K562 (cell line): ENCODE measurements at regions not wholly inside any gene's neighbourhood (a gene's known extent, or its start where the extent isn't known, plus 50 kb on each side); places are given as distances from the start of the nearest gene placed in this dataset.

Experiments used
- ATAC-seq: fragments of 200-7000 bp; cut with Tn5 transposase; 3 replicates; pipeline ENCODE4 v1.9.1; 2020; ENCODE audit warnings: moderate library complexity
- BruUV-seq: library from RNA; stranded (reverse); fragments of 400-500 nt; replicated peaks from 2 replicates; lab custom pipeline; 2021; lab: Mats Ljungman, UMichigan
- CTCF ChIA-PET: fragments of 300-600 bp; formaldehyde crosslinking; extraction: SDS; loops from one replicate; lab custom pipeline; 2021; ENCODE audit warnings: low intra/inter-chr PET ratio; lab: Yijun Ruan, JAX
- POLR2A ChIA-PET: fragments of 300-600, 350-650 bp; sonication (Branson Sonifier 250); formaldehyde crosslinking; extraction: SDS; loops from one replicate; lab custom pipeline; 2021; ENCODE audit warnings: antibody characterized with exemption, inconsistent platforms; lab: Yijun Ruan, JAX
- DNase-seq, 4 experiments: peaks; one replicate each; pipeline versions ENCODE4 v3.0.0 to v3.0.0-alpha.2; 2011 to 2018; ENCODE audit warnings: low spot score in 3 of 4, mixed read lengths in 3 of 4; ENCODE audit errors: extremely low read depth in 1 of 4
- FAIRE-seq: peaks from 2 replicates; lab custom pipeline; 2011; peaks lifted over from hg19 to GRCh38; lab: Jason Lieb, UNC
- H2AFZ ChIP-seq: 2 replicates; pipeline ENCODE4 v1.6.0; 2011; ENCODE audit warnings: low read depth, low read length, control low read depth, inconsistent platforms
- H3K27ac ChIP-seq: fragments of 200-600 bp; 3 replicates; pipeline ENCODE4 v1.8.0; 2011; ENCODE audit warnings: low read depth, mild to moderate bottlenecking, control low read depth, inconsistent platforms, low read length, moderate library complexity, mixed read lengths; ENCODE audit errors: extremely low read depth
- H3K27me3 ChIP-seq, 2 experiments: fragments of 300-600 bp in 1 of 2; 2 replicates in 1 of 2; 3 replicates in 1 of 2; pipeline versions ENCODE4 v1.6.0 to v1.8.0; 2011; ENCODE audit warnings: inconsistent platforms in 2 of 2, low read length in 2 of 2, mild to moderate bottlenecking in 1 of 2, mixed read lengths in 1 of 2, moderate library complexity in 1 of 2; ENCODE audit not compliant: control insufficient read depth in 2 of 2, insufficient read depth in 2 of 2
- H3K36me3 ChIP-seq: fragments of 300-600 bp; 3 replicates; pipeline ENCODE4 v1.8.0; 2011; ENCODE audit warnings: mild to moderate bottlenecking, low read length, inconsistent platforms; ENCODE audit not compliant: control insufficient read depth, insufficient read depth
- H3K4me1 ChIP-seq, 2 experiments: fragments of 200-600 bp in 1 of 2; replicated peaks in 1 of 2; 2 replicates in 1 of 2; 3 replicates in 1 of 2; pipeline versions ENCODE4 v1.5.1 to v1.8.0; 2011; ENCODE audit warnings: inconsistent platforms in 2 of 2, low read length in 2 of 2, mild to moderate bottlenecking in 1 of 2, mixed read lengths in 1 of 2, moderate library complexity in 1 of 2; ENCODE audit not compliant: control insufficient read depth in 2 of 2, insufficient read depth in 2 of 2
- H3K4me2 ChIP-seq: 2 replicates; pipeline ENCODE4 v1.6.1; 2011; ENCODE audit warnings: low read length, control low read depth, inconsistent platforms, mixed read lengths; ENCODE audit not compliant: insufficient read depth
- H3K4me3 ChIP-seq: fragments of 200-600 bp; sonication (generic), shearing (Covaris generic); 2 replicates; pipeline ENCODE4 v1.5.1; 2016; ENCODE audit warnings: control low read depth, inconsistent platforms
- H3K79me2 ChIP-seq: fragments of 200-600 bp; 3 replicates; pipeline ENCODE4 v1.8.0; 2011; ENCODE audit warnings: low read length, inconsistent platforms; ENCODE audit not compliant: control insufficient read depth, insufficient read depth
- H3K9ac ChIP-seq, 2 experiments: 2 replicates each; pipeline versions ENCODE4 v1.6.0 to v1.6.1; 2011; ENCODE audit warnings: low read depth in 2 of 2, low read length in 2 of 2, control low read depth in 1 of 2, inconsistent platforms in 1 of 2, mild to moderate bottlenecking in 1 of 2, mixed read lengths in 1 of 2; ENCODE audit not compliant: insufficient read depth in 1 of 2
- H3K9me1 ChIP-seq: one replicate; pipeline ENCODE4 v1.6.0; 2011; ENCODE audit warnings: inconsistent platforms, mild to moderate bottlenecking, low read length, moderate library complexity; ENCODE audit not compliant: control insufficient read depth, insufficient read depth
- H3K9me3 ChIP-seq: replicated peaks from 2 replicates; pipeline ENCODE4 v1.5.1; 2011; ENCODE audit warnings: low read depth, low read length, inconsistent platforms; ENCODE audit not compliant: control insufficient read depth, insufficient read depth
- H4K20me1 ChIP-seq: replicated peaks from 2 replicates; pipeline ENCODE4 v1.6.1; 2011; ENCODE audit warnings: low read length, inconsistent platforms, mixed read lengths; ENCODE audit not compliant: control insufficient read depth, insufficient read depth
- MTA3 ChIP-seq: fragments of 450-650 bp; formaldehyde crosslinking; IDR thresholded peaks from 2 replicates; pipeline ENCODE4 v1.6.1; 2017; ENCODE audit warnings: mild to moderate bottlenecking, borderline replicate concordance
- RREB1 ChIP-seq: fragments of 250-450 bp; sonication (Bioruptor Pico); IDR thresholded peaks from 2 replicates; pipeline ENCODE4 v1.4.0; 2020
- ZBTB26 ChIP-seq: fragments of 450-650 bp; formaldehyde crosslinking; IDR thresholded peaks from 2 replicates; pipeline ENCODE4 v1.4.0; 2022; ENCODE audit warnings: missing genetic modification characterization
- ZNF445 ChIP-seq: fragments of 250-450 bp; sonication (Bioruptor Pico); IDR thresholded peaks from 2 replicates; pipeline ENCODE4 v1.4.0; 2020; ENCODE audit warnings: low read depth, mild to moderate bottlenecking, moderate library complexity
- ZNF584 ChIP-seq: fragments of 200-800 bp; sonication (Bioruptor generic); IDR thresholded peaks from 2 replicates; pipeline ENCODE4 v1.6.1; 2016; ENCODE audit warnings: low read depth, mild to moderate bottlenecking, missing genetic modification characterization, missing compliant biosample characterization
- WGBS: fragments of 100-300 bp; shearing (Covaris generic); methylation state at CpG from one replicate; pipeline ENCODE4 v1.1.6; 2016; ENCODE audit warnings: low coverage, mixed read lengths; ENCODE audit not compliant: insufficient coverage; ENCODE audit errors: missing lambda C conversion rate; 5-methylcytosine and 5-hydroxymethylcytosine counted together
- in situ Hi-C: fragments of 300-500 bp; cut with MboI; formaldehyde crosslinking; loops from 4 replicates; pipeline ENCODE4 v1.15.0; 2018; ENCODE audit warnings: inconsistent platforms, mixed read lengths
- intact Hi-C: fragments of 100-400 bp; cut with micrococcal nuclease; formaldehyde crosslinking; loops from 2 replicates; pipeline ENCODE4 v1.14.2; 2022
- TF ChIP-seq, protein P1 (sequence below): fragments of 450-650 bp; IDR thresholded peaks from 2 replicates; pipeline ENCODE4 v1.6.1; 2014; ENCODE audit warnings: low read depth, mild to moderate bottlenecking, moderate library complexity, borderline replicate concordance
- TF ChIP-seq, protein P2 (sequence below): fragments of 250-450 bp; sonication (Bioruptor Pico); IDR thresholded peaks from 2 replicates; pipeline ENCODE4 v1.8.0; 2022; ENCODE audit warnings: moderate library complexity, mild to moderate bottlenecking, inconsistent platforms

- TF ChIP-seq, protein P1, sequence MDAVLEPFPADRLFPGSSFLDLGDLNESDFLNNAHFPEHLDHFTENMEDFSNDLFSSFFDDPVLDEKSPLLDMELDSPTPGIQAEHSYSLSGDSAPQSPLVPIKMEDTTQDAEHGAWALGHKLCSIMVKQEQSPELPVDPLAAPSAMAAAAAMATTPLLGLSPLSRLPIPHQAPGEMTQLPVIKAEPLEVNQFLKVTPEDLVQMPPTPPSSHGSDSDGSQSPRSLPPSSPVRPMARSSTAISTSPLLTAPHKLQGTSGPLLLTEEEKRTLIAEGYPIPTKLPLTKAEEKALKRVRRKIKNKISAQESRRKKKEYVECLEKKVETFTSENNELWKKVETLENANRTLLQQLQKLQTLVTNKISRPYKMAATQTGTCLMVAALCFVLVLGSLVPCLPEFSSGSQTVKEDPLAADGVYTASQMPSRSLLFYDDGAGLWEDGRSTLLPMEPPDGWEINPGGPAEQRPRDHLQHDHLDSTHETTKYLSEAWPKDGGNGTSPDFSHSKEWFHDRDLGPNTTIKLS = no peak
- no peak for TF ChIP-seq ZNF584 (CRISPR knock-in tag)
- TF ChIP-seq, all 486 proteins: peak for 0
Observed at GRCh38 chr3:171948674-171949073, 90.7 kb upstream of the FNDC3B start (continued).

DNA sequence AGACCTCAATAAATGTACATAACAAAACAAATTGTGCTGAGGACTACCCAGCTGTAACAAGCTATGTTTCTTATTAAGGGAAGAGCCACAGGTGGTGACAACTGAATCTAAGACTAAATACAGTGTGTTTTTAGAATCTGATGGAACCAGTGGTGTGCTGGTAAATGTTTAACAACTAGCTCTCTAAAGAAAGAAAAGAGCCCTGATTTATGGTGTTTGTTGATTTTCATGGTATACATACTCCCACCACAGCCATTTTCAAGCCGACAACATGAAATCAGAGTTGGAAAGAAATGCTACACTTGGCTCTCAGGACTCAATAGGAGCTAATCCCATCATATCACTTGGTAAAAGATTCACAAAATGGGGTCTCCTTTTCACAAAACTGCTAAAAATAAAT, 89.8 kb upstream of the FNDC3B start:
- Histone ChIP-seq H3K4me3 (no peak overlapping the region), H3K9ac (no peak overlapping the region), H3K79me2 (no peaks in the 10 kb centered on the region), H3K4me1 (peaks cover 0 to 6% of the 10 kb centered on the region in 2 experiments; a peak in 2 of 5 replicates), H3K27ac (no peak overlapping the region), H3K9me3 (no peaks in the 10 kb centered on the region), H2AFZ (no peak overlapping the region), H3K36me3 (no peaks in the 10 kb centered on the region), H3K27me3 (no peaks in the 10 kb centered on the region), H3K9me1 (no peaks in the 10 kb centered on the region), H3K4me2 (no peak overlapping the region), H4K20me1 (no peaks in the 10 kb centered on the region)
- no peak for ATAC-seq
- CTCF ChIA-PET = interaction anchor here (0.6 kb wide), 1 partner anchor 8 kb away, joined by 3 read pairs; no protein-coding TSS in a partner anchor
- POLR2A ChIA-PET = interaction anchor here (1.0 to 2.4 kb wide), 3 partner anchors 11 to 147 kb away, joined by 3 to 9 read pairs (median 3); no protein-coding TSS in a partner anchor
- intact Hi-C loops = no loop called here
- in situ Hi-C loops = no loop called here
- 64% methylated on average over 1 of the region's 1 CpG for WGBS
- TF ChIP-seq ZNF445 (CRISPR knock-in tag) (no peak), MTA3 (no peak), ZBTB26 (CRISPR knock-in tag) (no peak), RREB1 (no peak)
- TF ChIP-seq, protein P2, sequence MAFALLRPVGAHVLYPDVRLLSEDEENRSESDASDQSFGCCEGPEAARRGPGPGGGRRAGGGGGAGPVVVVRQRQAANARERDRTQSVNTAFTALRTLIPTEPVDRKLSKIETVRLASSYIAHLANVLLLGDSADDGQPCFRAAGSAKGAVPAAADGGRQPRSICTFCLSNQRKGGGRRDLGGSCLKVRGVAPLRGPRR (CRISPR knock-in tag) = no peak
- FAIRE-seq = no peak
- no peak for DNase-seq
- no TSS peak for BruUV-seq
